K562 (cell line): ENCODE measurements at regions not wholly inside any gene's neighbourhood (a gene's known extent, or its start where the extent isn't known, plus 50 kb on each side); places are given as distances from the start of the nearest gene placed in this dataset.

Source experiments
- HBP1 ChIP-seq: fragments of 450-650 bp; formaldehyde crosslinking; IDR thresholded peaks from 2 replicates; pipeline ENCODE4 v1.4.0; 2022; ENCODE audit warnings: missing genetic modification characterization
- HNRNPLL ChIP-seq: fragments of 200-400 bp; formaldehyde crosslinking; IDR thresholded peaks from 2 replicates; pipeline ENCODE4 v1.6.1; 2017; ENCODE audit warnings: low read length, low read depth, mild to moderate bottlenecking; ENCODE audit not compliant: poor library complexity, severe bottlenecking
- NFATC3 ChIP-seq: fragments of 450-650 bp; IDR thresholded peaks from 2 replicates; pipeline ENCODE4 v1.6.1; 2017; ENCODE audit warnings: mild to moderate bottlenecking
- NFIX ChIP-seq: fragments of 250-450 bp; sonication (Bioruptor Pico); IDR thresholded peaks from 2 replicates; pipeline ENCODE4 v1.4.0; 2020; ENCODE audit warnings: low read depth, mild to moderate bottlenecking, moderate library complexity
- NKRF ChIP-seq: fragments of 450-650 bp; IDR thresholded peaks from 2 replicates; pipeline ENCODE4 v1.6.1; 2016; ENCODE audit warnings: borderline replicate concordance
- TF ChIP-seq, protein P1 (sequence below): sonication (generic); formaldehyde crosslinking; IDR thresholded peaks from 2 replicates; pipeline ENCODE4 v1.8.0; 2023; ENCODE audit warnings: missing genetic modification reagents, mild to moderate bottlenecking, borderline replicate concordance
- TF ChIP-seq, protein P2 (sequence below): fragments of 250-450 bp; sonication (Bioruptor Pico); IDR thresholded peaks from 2 replicates; pipeline ENCODE4 v1.5.0; 2020; ENCODE audit warnings: mild to moderate bottlenecking
- TF ChIP-seq, protein P3 (sequence below): sonication (generic); formaldehyde crosslinking; IDR thresholded peaks from 2 replicates; pipeline ENCODE4 v1.8.0; 2022; ENCODE audit warnings: mild to moderate bottlenecking, missing genetic modification reagents

GRCh38 chr3:107915706-107916105 lies 175.1 kb downstream of the CD47 start (continued):
- no peak for TF ChIP-seq NKRF
- TF ChIP-seq NFIX (CRISPR knock-in tag), result no peak
- TF ChIP-seq NFATC3, result no peak
- TF ChIP-seq HNRNPLL, result no peak
- TF ChIP-seq, protein P1, sequence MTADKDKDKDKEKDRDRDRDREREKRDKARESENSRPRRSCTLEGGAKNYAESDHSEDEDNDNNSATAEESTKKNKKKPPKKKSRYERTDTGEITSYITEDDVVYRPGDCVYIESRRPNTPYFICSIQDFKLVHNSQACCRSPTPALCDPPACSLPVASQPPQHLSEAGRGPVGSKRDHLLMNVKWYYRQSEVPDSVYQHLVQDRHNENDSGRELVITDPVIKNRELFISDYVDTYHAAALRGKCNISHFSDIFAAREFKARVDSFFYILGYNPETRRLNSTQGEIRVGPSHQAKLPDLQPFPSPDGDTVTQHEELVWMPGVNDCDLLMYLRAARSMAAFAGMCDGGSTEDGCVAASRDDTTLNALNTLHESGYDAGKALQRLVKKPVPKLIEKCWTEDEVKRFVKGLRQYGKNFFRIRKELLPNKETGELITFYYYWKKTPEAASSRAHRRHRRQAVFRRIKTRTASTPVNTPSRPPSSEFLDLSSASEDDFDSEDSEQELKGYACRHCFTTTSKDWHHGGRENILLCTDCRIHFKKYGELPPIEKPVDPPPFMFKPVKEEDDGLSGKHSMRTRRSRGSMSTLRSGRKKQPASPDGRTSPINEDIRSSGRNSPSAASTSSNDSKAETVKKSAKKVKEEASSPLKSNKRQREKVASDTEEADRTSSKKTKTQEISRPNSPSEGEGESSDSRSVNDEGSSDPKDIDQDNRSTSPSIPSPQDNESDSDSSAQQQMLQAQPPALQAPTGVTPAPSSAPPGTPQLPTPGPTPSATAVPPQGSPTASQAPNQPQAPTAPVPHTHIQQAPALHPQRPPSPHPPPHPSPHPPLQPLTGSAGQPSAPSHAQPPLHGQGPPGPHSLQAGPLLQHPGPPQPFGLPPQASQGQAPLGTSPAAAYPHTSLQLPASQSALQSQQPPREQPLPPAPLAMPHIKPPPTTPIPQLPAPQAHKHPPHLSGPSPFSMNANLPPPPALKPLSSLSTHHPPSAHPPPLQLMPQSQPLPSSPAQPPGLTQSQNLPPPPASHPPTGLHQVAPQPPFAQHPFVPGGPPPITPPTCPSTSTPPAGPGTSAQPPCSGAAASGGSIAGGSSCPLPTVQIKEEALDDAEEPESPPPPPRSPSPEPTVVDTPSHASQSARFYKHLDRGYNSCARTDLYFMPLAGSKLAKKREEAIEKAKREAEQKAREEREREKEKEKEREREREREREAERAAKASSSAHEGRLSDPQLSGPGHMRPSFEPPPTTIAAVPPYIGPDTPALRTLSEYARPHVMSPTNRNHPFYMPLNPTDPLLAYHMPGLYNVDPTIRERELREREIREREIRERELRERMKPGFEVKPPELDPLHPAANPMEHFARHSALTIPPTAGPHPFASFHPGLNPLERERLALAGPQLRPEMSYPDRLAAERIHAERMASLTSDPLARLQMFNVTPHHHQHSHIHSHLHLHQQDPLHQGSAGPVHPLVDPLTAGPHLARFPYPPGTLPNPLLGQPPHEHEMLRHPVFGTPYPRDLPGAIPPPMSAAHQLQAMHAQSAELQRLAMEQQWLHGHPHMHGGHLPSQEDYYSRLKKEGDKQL (CRISPR knock-in tag), result no peak
- TF ChIP-seq, protein P2, sequence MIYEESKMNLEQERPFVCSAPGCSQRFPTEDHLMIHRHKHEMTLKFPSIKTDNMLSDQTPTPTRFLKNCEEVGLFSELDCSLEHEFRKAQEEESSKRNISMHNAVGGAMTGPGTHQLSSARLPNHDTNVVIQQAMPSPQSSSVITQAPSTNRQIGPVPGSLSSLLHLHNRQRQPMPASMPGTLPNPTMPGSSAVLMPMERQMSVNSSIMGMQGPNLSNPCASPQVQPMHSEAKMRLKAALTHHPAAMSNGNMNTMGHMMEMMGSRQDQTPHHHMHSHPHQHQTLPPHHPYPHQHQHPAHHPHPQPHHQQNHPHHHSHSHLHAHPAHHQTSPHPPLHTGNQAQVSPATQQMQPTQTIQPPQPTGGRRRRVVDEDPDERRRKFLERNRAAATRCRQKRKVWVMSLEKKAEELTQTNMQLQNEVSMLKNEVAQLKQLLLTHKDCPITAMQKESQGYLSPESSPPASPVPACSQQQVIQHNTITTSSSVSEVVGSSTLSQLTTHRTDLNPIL (CRISPR knock-in tag), result no peak
- no peak for TF ChIP-seq HBP1 (CRISPR knock-in tag)
- TF ChIP-seq, protein P3, sequence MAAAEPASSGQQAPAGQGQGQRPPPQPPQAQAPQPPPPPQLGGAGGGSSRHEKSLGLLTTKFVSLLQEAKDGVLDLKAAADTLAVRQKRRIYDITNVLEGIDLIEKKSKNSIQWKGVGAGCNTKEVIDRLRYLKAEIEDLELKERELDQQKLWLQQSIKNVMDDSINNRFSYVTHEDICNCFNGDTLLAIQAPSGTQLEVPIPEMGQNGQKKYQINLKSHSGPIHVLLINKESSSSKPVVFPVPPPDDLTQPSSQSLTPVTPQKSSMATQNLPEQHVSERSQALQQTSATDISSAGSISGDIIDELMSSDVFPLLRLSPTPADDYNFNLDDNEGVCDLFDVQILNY (CRISPR knock-in tag), result no peak
